WERI-Rb-1 (cell line): ENCODE measurements at regions not wholly inside any gene's neighbourhood (a gene's known extent, or its start where the extent isn't known, plus 50 kb on each side); places are given as distances from the start of the nearest gene placed in this dataset.

Experiments used
- DNase-seq: peaks from one replicate; pipeline ENCODE4 v3.0.0-alpha.2; 2020
- H3K27ac ChIP-seq: fragments of 250-450 bp; sonication (Bioruptor Pico); 2 replicates; pipeline ENCODE4 v1.5.1; 2020; ENCODE audit warnings: mild to moderate bottlenecking, moderate library complexity
- H3K27me3 ChIP-seq: fragments of 250-450 bp; sonication (Bioruptor Pico); 2 replicates; pipeline ENCODE4 v1.5.1; 2021; ENCODE audit warnings: mild to moderate bottlenecking, low read depth, moderate library complexity; ENCODE audit not compliant: insufficient read depth, severe bottlenecking
- H3K36me3 ChIP-seq: fragments of 250-450 bp; sonication (Bioruptor Pico); 2 replicates; pipeline ENCODE4 v1.5.1; 2020; ENCODE audit warnings: mild to moderate bottlenecking, moderate library complexity
- H3K4me3 ChIP-seq: 2 replicates; pipeline ENCODE4 v1.5.1; 2011; ENCODE audit warnings: low read depth, mild to moderate bottlenecking, control low read depth, low read length
- H3K9me3 ChIP-seq: fragments of 250-450 bp; sonication (Bioruptor Pico); 2 replicates; pipeline ENCODE4 v1.5.1; 2021; ENCODE audit warnings: mild to moderate bottlenecking, moderate library complexity; ENCODE audit not compliant: severe bottlenecking
- TF ChIP-seq, protein P1 (sequence below): IDR thresholded peaks from 2 replicates; pipeline ENCODE4 v1.5.1; 2011; ENCODE audit warnings: low read depth, mild to moderate bottlenecking, control low read depth, inconsistent platforms, low read length

DNA sequence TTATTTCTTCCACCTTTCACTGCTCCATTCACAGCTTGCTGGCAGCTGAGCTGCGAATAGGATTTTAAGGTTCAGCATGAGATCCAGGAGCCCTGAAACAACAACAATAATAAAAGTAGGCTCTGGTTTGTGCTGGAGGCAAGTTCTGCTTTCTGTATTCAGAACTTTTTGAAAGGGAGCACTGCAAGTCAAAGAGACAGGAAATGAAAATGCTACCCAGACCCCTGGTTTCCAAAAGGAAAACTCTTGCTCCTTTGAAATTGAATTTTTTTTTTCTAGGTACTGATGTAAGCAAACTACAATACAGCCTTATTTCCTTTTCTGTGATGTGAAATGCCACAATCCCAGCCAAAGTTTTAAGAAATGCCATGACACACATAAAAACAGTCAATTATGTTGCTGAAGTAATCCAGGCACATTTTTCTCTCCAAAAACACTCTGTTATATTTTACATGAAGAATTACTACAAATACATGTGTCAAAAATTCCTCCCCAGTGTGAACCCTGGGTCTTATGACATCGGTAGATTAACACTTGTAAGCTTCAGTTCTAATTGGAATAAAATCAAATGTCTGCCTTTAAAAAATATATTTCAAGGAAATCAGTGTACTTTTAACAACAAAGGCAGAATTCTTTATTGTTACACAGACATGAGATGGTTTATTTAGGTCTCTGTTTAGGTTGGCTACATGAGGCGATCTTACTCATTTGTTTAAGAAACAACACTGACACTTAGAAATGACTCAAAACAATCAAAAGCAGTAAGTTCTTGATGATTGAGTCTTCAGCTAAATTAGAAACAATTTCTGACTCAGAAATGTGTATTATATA lies 656.7 kb downstream of the EPHA7 start:
- H3K9me3 ChIP-seq: no peaks in the 10 kb centered on the region
- TF ChIP-seq, protein P1, sequence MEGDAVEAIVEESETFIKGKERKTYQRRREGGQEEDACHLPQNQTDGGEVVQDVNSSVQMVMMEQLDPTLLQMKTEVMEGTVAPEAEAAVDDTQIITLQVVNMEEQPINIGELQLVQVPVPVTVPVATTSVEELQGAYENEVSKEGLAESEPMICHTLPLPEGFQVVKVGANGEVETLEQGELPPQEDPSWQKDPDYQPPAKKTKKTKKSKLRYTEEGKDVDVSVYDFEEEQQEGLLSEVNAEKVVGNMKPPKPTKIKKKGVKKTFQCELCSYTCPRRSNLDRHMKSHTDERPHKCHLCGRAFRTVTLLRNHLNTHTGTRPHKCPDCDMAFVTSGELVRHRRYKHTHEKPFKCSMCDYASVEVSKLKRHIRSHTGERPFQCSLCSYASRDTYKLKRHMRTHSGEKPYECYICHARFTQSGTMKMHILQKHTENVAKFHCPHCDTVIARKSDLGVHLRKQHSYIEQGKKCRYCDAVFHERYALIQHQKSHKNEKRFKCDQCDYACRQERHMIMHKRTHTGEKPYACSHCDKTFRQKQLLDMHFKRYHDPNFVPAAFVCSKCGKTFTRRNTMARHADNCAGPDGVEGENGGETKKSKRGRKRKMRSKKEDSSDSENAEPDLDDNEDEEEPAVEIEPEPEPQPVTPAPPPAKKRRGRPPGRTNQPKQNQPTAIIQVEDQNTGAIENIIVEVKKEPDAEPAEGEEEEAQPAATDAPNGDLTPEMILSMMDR: no peak
- H3K27ac ChIP-seq: no peak overlapping the region
- no peaks in the 10 kb centered on the region for H3K27me3 ChIP-seq
- no peak overlapping the region for H3K4me3 ChIP-seq
- DNase-seq: no peak
- no peaks in the 10 kb centered on the region for H3K36me3 ChIP-seq

- H3K36me3 ChIP-seq: no peaks in the 10 kb centered on the region
- no peaks in the 10 kb centered on the region for H3K27me3 ChIP-seq
- no peaks in the 10 kb centered on the region for H3K9me3 ChIP-seq
- H3K4me3 ChIP-seq: no peak overlapping the region
- DNase-seq: no peak
- TF ChIP-seq, protein P1: no peak
- H3K27ac ChIP-seq: no peak overlapping the region
Measured at GRCh38 chr6:92759178-92759577, 660.2 kb downstream of the EPHA7 start.

DNA sequence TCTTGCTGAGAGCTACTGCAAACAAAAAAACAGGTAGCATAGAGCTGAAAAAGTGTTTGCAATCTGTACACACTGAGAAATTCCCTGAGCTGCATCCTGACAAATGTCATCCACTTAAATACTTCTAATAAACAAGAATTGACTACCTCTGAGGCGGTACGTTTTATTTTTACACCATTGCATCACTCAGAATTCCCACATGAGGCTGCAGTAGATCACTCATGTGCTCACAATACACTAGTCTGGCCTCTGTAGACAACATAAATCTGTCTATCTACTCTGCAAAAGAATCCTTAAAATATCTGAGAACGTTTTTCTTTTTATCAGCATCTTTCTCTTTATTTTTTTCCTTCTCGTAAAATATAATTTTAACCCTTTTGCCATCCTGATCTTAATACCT lies 661.4 kb downstream of the EPHA7 start:
- no peaks in the 10 kb centered on the region for H3K9me3 ChIP-seq
- TF ChIP-seq, protein P1: no peak
- H3K27ac ChIP-seq: no peak overlapping the region
- DNase-seq: no peak
- no peaks in the 10 kb centered on the region for H3K36me3 ChIP-seq
- H3K27me3 ChIP-seq: no peaks in the 10 kb centered on the region
- H3K4me3 ChIP-seq: no peak overlapping the region

GRCh38 chr6:92756912-92757311 lies 662.4 kb downstream of the EPHA7 start:
- Histone ChIP-seq H3K4me3 (no peak overlapping the region), H3K27me3 (no peaks in the 10 kb centered on the region), H3K36me3 (no peaks in the 10 kb centered on the region), H3K27ac (no peak overlapping the region), H3K9me3 (no peaks in the 10 kb centered on the region)
- no peak for DNase-seq
- TF ChIP-seq, protein P1: no peak

DNA sequence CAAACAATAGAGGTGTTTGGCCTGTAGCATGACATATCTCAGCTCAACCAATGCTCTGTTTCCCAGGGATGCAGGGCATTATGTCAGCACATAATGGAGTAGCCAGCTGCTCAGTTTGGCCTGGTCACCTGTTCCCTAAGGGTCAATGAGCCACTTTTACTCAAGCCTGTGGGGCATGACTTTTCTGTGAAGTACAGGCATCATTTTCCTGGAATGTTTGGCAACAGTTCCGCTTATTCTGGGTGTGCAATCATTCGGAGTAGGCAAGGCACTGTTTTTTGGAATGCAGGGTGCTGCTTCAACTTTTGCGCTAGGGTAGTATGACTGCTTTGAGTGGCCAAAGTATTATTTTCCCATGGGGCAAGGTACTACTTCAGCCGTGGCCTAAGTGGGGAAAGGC lies 665.4 kb downstream of the EPHA7 start:
- Histone ChIP-seq H3K27ac (no peak overlapping the region), H3K4me3 (no peak overlapping the region), H3K36me3 (no peaks in the 10 kb centered on the region), H3K27me3 (no peaks in the 10 kb centered on the region), H3K9me3 (no peaks in the 10 kb centered on the region)
- TF ChIP-seq, protein P1: no peak
- DNase-seq: no peak

- H3K27me3 ChIP-seq: no peaks in the 10 kb centered on the region
- DNase-seq: no peak
Measured at GRCh38 chr6:92752114-92752513, 667.2 kb downstream of the EPHA7 start.

More at GRCh38 chr6:92752114-92752513, 667.2 kb downstream of the EPHA7 start:
- Histone ChIP-seq H3K27ac (no peak overlapping the region), H3K9me3 (no peaks in the 10 kb centered on the region), H3K36me3 (no peaks in the 10 kb centered on the region), H3K4me3 (no peak overlapping the region)
- TF ChIP-seq, protein P1: no peak
